ENCODE measurements at regions not wholly inside any gene's neighbourhood (a gene's known extent, or its start where the extent isn't known, plus 50 kb on each side); places are given as distances from the start of the nearest gene placed in this dataset.

DNA sequence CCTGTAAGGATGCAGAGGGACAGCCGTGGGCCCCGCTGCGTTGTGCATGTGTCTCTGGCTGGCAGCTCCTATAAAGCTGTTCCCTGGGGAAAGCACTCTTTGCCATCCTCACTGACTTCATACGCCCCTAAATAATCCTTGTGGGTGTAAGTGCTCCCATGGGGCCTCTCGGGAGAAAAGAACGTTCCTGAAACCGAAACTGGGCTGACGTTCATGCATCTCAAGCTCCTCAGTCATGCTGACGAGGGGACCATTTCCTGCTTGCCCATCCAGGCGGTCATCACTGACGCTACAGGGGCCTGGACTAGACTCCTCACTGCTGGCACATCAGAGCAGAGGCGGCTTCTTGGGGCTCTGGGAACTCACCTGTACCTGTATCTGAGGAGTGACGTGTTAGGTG is 73.1 kb upstream of the USP24 start (continued):
- TF ChIP-seq, protein P1, sequence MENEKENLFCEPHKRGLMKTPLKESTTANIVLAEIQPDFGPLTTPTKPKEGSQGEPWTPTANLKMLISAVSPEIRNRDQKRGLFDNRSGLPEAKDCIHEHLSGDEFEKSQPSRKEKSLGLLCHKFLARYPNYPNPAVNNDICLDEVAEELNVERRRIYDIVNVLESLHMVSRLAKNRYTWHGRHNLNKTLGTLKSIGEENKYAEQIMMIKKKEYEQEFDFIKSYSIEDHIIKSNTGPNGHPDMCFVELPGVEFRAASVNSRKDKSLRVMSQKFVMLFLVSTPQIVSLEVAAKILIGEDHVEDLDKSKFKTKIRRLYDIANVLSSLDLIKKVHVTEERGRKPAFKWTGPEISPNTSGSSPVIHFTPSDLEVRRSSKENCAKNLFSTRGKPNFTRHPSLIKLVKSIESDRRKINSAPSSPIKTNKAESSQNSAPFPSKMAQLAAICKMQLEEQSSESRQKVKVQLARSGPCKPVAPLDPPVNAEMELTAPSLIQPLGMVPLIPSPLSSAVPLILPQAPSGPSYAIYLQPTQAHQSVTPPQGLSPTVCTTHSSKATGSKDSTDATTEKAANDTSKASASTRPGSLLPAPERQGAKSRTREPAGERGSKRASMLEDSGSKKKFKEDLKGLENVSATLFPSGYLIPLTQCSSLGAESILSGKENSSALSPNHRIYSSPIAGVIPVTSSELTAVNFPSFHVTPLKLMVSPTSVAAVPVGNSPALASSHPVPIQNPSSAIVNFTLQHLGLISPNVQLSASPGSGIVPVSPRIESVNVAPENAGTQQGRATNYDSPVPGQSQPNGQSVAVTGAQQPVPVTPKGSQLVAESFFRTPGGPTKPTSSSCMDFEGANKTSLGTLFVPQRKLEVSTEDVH (IDR thresholded peaks at IDR 0.05; ENCODE audit: low read depth, partially characterized antibody): peak; percentile 41
- TF ChIP-seq, protein P2, sequence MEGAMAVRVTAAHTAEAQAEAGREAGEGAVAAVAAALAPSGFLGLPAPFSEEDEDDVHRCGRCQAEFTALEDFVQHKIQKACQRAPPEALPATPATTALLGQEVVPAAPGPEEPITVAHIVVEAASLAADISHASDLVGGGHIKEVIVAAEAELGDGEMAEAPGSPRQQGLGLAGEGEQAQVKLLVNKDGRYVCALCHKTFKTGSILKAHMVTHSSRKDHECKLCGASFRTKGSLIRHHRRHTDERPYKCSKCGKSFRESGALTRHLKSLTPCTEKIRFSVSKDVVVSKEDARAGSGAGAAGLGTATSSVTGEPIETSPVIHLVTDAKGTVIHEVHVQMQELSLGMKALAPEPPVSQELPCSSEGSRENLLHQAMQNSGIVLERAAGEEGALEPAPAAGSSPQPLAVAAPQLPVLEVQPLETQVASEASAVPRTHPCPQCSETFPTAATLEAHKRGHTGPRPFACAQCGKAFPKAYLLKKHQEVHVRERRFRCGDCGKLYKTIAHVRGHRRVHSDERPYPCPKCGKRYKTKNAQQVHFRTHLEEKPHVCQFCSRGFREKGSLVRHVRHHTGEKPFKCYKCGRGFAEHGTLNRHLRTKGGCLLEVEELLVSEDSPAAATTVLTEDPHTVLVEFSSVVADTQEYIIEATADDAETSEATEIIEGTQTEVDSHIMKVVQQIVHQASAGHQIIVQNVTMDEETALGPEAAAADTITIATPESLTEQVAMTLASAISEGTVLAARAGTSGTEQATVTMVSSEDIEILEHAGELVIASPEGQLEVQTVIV (IDR thresholded peaks at IDR 0.05; ENCODE audit: borderline replicate concordance, partially characterized antibody): no peak
- peak; percentile 95 for TF ChIP-seq EED (IDR thresholded peaks at IDR 0.05; ENCODE audit: low read depth)
- no peak for TF ChIP-seq ESRRA (IDR thresholded peaks at IDR 0.05; ENCODE audit: low read length)
- TF ChIP-seq CREM (IDR thresholded peaks at IDR 0.05; ENCODE audit: low read depth): peak; percentile 93
- TF ChIP-seq BCL11A (IDR thresholded peaks at IDR 0.05; ENCODE audit: low read depth, low read length): peak; percentile 90
- TF ChIP-seq CBX3 (IDR thresholded peaks at IDR 0.05; ENCODE audit: borderline replicate concordance, low read depth): no peak
- peak; percentile 51; the same call in 1 of the 2 replicates for TF ChIP-seq TBL1XR1 (IDR thresholded peaks at IDR 0.05; ENCODE audit: low read depth, low read length)
- no peak for TF ChIP-seq LARP7 (IDR thresholded peaks at IDR 0.05)
- TF ChIP-seq, protein P3, sequence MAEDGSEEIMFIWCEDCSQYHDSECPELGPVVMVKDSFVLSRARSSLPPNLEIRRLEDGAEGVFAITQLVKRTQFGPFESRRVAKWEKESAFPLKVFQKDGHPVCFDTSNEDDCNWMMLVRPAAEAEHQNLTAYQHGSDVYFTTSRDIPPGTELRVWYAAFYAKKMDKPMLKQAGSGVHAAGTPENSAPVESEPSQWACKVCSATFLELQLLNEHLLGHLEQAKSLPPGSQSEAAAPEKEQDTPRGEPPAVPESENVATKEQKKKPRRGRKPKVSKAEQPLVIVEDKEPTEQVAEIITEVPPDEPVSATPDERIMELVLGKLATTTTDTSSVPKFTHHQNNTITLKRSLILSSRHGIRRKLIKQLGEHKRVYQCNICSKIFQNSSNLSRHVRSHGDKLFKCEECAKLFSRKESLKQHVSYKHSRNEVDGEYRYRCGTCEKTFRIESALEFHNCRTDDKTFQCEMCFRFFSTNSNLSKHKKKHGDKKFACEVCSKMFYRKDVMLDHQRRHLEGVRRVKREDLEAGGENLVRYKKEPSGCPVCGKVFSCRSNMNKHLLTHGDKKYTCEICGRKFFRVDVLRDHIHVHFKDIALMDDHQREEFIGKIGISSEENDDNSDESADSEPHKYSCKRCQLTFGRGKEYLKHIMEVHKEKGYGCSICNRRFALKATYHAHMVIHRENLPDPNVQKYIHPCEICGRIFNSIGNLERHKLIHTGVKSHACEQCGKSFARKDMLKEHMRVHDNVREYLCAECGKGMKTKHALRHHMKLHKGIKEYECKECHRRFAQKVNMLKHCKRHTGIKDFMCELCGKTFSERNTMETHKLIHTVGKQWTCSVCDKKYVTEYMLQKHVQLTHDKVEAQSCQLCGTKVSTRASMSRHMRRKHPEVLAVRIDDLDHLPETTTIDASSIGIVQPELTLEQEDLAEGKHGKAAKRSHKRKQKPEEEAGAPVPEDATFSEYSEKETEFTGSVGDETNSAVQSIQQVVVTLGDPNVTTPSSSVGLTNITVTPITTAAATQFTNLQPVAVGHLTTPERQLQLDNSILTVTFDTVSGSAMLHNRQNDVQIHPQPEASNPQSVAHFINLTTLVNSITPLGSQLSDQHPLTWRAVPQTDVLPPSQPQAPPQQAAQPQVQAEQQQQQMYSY (CRISPR knock-in tag; IDR thresholded peaks at IDR 0.05): no peak
- peak; percentile 91 for TF ChIP-seq MTA2 (IDR thresholded peaks at IDR 0.05; ENCODE audit: low read depth)
- peak; percentile 98 for TF ChIP-seq MEF2B (IDR thresholded peaks at IDR 0.05; ENCODE audit: partially characterized antibody, poor library complexity, severe bottlenecking)
- TF ChIP-seq NRF1 (conservative IDR thresholded peaks at IDR 0.05; ENCODE audit: low read depth, low read length): no peak
- TF ChIP-seq, protein P4, sequence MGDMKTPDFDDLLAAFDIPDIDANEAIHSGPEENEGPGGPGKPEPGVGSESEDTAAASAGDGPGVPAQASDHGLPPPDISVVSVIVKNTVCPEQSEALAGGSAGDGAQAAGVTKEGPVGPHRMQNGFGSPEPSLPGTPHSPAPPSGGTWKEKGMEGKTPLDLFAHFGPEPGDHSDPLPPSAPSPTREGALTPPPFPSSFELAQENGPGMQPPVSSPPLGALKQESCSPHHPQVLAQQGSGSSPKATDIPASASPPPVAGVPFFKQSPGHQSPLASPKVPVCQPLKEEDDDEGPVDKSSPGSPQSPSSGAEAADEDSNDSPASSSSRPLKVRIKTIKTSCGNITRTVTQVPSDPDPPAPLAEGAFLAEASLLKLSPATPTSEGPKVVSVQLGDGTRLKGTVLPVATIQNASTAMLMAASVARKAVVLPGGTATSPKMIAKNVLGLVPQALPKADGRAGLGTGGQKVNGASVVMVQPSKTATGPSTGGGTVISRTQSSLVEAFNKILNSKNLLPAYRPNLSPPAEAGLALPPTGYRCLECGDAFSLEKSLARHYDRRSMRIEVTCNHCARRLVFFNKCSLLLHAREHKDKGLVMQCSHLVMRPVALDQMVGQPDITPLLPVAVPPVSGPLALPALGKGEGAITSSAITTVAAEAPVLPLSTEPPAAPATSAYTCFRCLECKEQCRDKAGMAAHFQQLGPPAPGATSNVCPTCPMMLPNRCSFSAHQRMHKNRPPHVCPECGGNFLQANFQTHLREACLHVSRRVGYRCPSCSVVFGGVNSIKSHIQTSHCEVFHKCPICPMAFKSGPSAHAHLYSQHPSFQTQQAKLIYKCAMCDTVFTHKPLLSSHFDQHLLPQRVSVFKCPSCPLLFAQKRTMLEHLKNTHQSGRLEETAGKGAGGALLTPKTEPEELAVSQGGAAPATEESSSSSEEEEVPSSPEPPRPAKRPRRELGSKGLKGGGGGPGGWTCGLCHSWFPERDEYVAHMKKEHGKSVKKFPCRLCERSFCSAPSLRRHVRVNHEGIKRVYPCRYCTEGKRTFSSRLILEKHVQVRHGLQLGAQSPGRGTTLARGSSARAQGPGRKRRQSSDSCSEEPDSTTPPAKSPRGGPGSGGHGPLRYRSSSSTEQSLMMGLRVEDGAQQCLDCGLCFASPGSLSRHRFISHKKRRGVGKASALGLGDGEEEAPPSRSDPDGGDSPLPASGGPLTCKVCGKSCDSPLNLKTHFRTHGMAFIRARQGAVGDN (IDR thresholded peaks at IDR 0.05): no peak
- no peak for TF ChIP-seq STAT1 (conservative IDR thresholded peaks at IDR 0.05)
- TF ChIP-seq NBN (IDR thresholded peaks at IDR 0.05): peak; percentile 50; the same call in 1 of the 2 replicates
- TF ChIP-seq, protein P5, sequence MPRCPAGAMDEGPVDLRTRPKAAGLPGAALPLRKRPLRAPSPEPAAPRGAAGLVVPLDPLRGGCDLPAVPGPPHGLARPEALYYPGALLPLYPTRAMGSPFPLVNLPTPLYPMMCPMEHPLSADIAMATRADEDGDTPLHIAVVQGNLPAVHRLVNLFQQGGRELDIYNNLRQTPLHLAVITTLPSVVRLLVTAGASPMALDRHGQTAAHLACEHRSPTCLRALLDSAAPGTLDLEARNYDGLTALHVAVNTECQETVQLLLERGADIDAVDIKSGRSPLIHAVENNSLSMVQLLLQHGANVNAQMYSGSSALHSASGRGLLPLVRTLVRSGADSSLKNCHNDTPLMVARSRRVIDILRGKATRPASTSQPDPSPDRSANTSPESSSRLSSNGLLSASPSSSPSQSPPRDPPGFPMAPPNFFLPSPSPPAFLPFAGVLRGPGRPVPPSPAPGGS (IDR thresholded peaks at IDR 0.05; ENCODE audit: borderline replicate concordance, insufficient read depth, low read depth, low read length, poor library complexity, severe bottlenecking): no peak
